ENCODE measurements at regions not wholly inside any gene's neighbourhood (a gene's known extent, or its start where the extent isn't known, plus 50 kb on each side); places are given as distances from the start of the nearest gene placed in this dataset.

DNA sequence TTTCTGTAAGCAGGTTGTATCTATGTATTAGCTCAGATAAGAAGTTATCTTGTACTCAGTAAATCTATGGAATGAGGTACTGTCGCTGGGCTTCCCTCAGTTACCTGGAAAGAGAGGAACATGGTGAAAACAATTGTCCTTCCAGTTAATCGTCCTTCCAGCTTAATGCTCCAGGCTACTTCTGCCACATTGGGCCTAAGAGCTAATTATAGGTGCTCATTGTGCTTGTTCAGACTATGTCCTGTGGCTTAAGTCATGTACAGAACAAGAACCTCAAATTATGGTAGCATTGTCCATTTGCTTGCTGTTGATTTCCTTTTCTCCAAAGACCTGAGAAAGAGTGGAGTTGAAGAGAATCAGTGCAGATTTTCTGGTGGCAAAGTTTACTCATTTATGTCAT, 86.1 kb upstream of the MBL2 start:
- TF ChIP-seq CTCF (IDR thresholded peaks at IDR 0.05) (no peak), POLR2A (IDR thresholded peaks at IDR 0.05) (no peak)
